HG03432 (cell line): ENCODE measurements at regions not wholly inside any gene's neighbourhood (a gene's known extent, or its start where the extent isn't known, plus 50 kb on each side); places are given as distances from the start of the nearest gene placed in this dataset.

Source experiments
- ATAC-seq: cut with Tn5 transposase; IDR thresholded peaks from one replicate; pipeline ENCODE4 v1.9.1; 2021; ENCODE audit warnings: mild to moderate bottlenecking, moderate library complexity; ENCODE audit not compliant: unreplicated experiment

GRCh38 chr18:6465281-6465680 is 50.6 kb upstream of the L3MBTL4 start:
- no peak for ATAC-seq

DNA sequence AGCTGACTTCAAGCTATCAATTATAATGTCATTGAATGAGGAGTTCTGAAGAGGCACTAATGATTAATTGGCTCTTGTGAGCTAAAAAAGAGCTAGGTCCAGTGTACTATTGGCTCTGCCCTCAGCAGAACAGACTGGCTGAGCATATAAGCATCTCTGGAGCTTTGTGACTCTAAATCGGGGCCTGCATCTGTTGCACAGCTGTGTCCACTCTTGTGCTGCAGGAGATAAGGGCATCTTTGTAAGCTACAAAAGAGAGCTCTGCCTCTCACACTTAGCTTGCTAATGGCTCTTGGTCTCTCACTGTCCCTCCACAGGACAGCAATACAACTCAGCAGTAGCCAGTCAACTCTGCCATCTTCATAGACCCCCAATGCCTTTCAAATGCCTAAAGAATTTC is 61.5 kb upstream of the L3MBTL4 start:
- no peak for ATAC-seq

DNA sequence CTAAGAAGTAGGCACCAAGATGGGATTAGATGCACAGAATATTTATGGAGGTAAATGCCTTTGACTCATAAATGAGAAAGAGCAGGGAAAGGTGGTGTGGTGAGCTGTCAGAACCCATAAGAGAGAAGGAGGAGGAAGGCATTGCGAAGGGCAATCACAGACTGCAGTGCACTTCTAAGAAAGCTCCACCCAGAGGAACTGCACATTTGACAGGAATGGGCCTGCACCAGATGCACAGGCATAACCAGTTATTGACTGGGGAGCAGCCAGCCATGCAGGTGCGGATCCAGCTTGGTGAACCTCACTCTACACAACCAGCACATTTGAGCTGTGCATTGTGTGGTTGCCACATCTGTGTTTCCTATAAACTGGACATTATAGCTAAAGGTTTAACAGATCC is 62.2 kb upstream of the L3MBTL4 start:
- no peak for ATAC-seq

DNA sequence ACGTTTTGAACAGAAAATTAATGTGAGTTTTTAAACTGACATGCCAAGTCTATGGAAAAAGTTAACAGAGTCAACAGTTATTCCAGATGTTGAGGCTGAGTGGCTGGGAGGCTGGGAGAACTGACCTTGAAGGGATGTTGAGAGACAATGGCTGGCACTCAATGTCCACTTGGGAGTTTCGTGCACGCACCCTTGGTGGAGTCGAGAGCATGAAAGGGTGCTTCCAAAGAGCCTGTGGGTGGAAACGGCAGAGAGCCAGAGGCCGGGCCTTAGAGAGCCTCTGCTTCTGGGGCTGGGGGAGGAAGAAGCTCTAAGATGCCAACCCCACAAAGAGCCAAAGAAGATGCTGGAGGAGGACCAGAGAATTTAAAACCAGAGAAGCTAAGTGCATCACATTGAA is 63.4 kb upstream of the L3MBTL4 start:
- ATAC-seq: no peak

- no peak for ATAC-seq
Measured at GRCh38 chr18:6479699-6480098, 65.0 kb upstream of the L3MBTL4 start.

DNA sequence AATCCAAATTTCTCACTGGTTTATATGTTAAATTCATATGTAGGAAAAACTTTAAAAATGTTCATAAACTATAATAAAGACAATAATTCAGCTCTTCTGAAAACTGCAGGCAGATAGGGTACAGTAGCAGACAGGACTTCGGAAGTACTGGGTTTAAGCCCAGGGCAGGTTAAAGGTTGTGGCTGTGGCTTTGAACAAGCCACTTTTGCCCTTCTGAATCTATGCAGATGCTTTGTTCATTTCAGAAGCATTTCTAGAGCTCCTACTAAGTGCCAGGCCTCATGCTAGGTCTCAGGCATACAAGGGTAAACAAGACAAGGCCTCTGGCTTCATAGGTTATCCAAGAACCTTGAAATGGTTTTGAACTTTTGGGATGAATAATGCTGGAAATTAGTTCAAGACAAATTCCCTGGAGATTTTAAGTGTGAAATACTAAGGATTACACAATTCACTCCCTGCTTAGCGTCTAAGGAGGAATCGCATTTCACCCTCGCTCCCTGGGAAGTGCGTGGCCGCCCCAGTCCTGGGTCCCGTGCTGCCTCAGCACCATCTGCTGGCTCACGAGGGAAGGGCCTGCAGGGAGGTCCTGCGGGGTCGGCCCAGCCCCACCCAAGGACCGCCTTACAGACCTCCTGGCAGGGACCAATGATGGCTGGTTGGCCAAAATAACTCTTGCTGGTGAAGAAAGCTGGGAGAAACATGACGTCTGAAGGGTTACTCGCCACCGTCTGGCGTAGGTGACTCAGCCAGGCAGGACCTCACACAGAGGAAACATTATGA is 67.7 kb upstream of the L3MBTL4 start:
- ATAC-seq: peak; percentile 82

DNA sequence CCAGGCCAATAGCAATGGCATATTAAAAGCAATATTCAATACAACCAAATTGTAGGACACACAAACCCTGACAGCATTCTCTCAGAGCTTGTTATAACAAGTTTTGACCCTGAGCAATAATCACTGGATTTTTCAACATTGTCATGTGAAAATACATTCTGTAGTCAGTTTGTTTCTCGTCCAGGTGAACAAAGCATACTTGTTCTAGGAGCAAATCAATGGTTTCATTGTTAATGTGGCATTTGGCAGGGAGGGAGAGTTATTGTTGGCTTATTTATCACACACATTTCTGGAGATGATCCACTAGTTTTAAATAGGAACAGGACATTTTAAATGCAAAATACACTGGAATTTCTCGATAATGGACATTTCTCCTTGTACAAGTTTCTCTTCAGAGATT is 69.9 kb upstream of the L3MBTL4 start:
- ATAC-seq: no peak

DNA sequence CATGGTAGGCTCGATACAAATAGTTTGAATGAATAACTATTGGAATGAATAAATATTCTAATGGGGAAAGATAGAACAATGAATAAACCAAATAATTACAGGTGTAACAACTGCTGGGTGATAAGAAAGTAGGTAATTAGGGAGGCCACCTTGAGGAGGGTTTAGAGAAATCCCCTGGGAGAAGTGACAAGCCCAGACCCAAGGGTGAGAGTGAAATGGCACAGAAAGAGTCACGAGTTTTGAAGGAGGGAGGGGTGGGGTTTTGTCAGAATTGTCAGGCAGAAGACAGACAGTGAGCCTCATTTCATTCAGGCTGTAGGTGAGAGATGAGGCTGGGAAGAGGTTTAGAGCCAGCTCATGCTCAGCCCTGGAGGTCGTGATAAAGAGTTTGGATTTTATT is 71.6 kb upstream of the L3MBTL4 start:
- ATAC-seq: no peak

- ATAC-seq: no peak
Measured at GRCh38 chr18:6486764-6487426, 72.2 kb upstream of the L3MBTL4 start.

GRCh38 chr18:6487968-6488367 is 73.3 kb upstream of the L3MBTL4 start:
- no peak for ATAC-seq

GRCh38 chr18:6488956-6489355 is 74.2 kb upstream of the L3MBTL4 start:
- ATAC-seq: no peak

GRCh38 chr18:6489977-6490376 is 75.3 kb upstream of the L3MBTL4 start:
- ATAC-seq: no peak

DNA sequence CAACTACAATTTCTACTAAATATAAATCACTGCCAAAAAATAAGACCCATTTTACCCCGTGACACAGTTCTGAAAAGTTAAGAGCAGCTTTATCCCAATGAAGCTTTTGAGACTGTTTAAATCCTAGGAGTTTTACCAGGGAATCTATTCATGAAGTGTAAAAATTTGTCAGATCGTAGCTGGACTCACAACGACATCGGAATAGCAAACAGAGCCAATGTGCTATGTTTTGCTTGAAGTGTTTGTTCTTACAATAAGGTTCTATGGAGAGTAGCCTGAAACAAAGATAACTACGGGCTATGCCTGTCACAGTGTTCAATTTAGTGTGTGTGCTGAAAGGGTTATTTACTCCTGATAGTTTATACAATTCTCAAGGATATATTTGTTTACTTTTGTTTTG is 78.5 kb upstream of the L3MBTL4 start:
- ATAC-seq: no peak

GRCh38 chr18:6495536-6495935 is 80.8 kb upstream of the L3MBTL4 start:
- no peak for ATAC-seq

DNA sequence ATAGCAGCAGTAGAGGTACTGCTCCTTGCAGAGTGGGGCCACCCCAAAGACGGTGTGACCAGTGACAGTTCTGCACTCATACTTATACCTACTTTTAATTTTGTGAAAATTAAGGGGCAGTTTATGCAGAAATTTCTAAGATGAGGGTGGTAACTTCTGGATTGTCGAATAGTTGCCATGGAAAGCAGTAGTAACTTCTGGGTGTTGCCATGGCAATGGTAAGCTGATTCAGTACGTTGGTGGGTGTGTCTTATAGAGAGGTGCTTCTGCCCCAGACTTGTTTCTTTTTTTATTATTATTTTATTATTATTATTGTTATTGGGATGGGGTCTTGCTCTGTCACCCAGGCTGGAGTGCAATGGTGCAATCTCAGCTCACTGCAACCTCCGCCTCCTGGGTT is 82.8 kb upstream of the L3MBTL4 start:
- ATAC-seq: no peak

DNA sequence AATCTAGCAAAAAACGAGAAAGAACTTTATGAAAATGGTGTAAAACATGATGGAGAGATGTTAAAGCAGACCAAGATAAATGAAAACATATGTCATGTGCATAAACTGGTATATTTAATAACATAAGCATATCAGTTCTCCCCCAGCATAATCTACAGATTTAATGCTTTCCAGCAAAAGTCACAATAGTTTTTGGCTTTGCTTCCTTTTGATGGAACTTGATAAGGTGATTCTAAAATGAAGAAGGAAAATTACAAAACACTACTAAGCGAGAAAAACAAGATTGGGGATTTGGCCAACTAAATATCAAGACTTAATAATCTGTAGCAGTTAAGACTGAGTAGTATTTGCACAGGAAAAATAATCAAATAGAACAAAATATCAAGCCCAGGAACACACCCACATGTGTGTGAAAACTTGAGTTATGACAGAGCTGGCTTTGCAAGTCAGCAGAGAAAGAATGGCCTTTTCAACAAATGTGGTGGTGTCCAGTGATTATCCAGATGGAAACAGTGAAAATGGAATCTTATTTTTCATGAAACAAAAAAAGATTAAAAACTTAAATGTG is 83.7 kb upstream of the L3MBTL4 start:
- no peak for ATAC-seq

DNA sequence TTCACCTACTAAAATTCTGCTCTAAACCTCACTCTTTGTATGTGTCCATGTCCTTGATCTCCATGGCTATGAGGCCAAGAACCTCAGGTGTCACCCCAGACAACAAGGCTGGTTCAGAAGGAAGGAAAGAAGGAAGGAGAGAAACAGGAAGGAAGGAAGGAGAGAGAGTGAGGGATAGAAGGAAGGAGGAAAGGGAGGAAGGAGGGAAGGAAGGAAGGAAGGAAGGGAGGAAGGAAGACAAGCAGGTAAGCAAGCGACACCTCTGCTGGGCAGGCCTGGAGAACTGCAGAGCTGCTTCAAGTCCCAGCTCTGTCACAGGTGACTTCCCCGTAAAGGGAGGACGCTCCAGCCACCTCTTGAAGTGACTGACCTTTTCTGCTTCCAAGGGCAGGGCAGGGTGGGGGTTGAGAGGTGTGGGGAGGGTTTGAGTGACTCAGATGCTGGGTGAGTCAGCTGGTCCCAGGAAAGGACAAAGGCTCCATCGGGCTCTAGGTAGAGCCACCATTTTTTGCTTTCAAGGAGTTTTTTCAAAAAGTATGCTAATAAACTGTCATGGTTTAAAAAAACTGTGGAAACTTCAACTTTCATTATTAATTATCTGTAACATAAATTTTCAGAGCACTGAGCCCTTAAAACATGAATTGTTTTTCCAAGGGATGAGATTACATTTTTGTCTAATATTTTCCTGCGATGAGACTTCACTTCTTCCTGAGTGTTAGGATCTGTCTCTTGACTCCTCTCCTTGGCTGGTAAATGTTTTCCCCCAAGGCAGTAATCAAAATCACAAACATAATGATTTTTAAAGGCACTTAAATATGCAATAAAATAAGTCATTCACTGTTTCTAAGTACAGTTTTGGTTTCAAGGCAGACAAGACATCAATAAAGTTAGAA is 90.1 kb upstream of the L3MBTL4 start:
- ATAC-seq: no peak

- ATAC-seq: no peak
Measured at GRCh38 chr18:6505498-6505875, 90.8 kb upstream of the L3MBTL4 start.

- no peak for ATAC-seq
Measured at GRCh38 chr18:6509417-6509816, 94.7 kb upstream of the L3MBTL4 start.

DNA sequence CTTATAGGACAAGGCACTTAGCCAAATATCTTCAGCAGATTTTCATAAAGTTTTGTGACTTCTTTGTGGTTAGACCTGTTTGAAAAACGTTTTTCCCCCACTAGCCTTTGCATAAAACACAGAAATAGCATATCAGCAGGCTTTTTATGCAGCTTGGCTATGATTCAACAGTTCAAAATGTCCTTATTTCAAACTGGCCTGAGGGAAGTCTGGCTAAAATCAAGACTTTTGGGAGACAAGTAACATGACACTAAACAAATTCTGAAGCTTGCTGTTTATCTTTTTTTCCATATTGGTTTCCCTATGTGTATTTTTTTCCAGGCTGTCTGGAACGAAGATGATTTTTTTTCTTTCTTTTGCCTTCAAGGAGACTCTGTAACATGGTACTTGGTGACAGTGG is 95.1 kb upstream of the L3MBTL4 start:
- ATAC-seq: no peak

DNA sequence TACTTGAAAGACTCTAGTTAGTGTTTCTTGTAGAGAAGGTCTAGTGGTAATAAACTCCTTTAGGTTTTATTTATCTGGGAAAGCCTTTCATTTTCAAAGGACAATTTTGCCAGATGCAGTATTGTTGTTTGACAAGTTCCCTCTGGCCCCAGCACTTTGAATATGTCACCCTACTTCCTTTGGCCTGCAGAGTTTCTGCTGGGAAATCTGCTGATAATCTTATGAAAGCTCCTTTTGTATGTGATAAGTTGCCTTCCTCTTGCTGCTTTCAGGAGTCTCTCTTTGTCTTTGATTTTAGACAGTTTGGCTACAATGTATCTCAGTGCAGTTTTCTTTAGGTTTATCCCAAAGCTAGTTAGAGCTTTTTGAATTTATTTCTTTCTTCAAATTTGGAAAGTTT is 106.2 kb upstream of the L3MBTL4 start:
- ATAC-seq: no peak
